Adrenal gland (tissue), 5 donors: ENCODE measurements at regions not wholly inside any gene's neighbourhood (a gene's known extent, or its start where the extent isn't known, plus 50 kb on each side); places are given as distances from the start of the nearest gene placed in this dataset.

Experiments
- POLR2A ChIP-seq, 2 donors: fragments of 450-650 bp; IDR thresholded peaks; one replicate each; pipeline ENCODE4 v1.6.1; 2017; ENCODE audit warnings: antibody characterized with exemption in 2 of 2, mild to moderate bottlenecking in 2 of 2, moderate library complexity in 1 of 2
- TF ChIP-seq, protein P1 (sequence below), 6 experiments: fragments of 450-650 bp in 4 of 6; fragments of 200-600 bp in 2 of 6; sonication (generic) in 1 of 6; IDR thresholded peaks; 1 replicate in 5 of 6; 2 replicates in 1 of 6; pipeline versions ENCODE4 v1.5.1 to v1.8.0; 2016 to 2021; ENCODE audit warnings: antibody characterized with exemption in 6 of 6, mild to moderate bottlenecking in 2 of 6, moderate library complexity in 1 of 6
- donor health status: DM: no; HTN: no; CAD: no.

- TF ChIP-seq, protein P1, sequence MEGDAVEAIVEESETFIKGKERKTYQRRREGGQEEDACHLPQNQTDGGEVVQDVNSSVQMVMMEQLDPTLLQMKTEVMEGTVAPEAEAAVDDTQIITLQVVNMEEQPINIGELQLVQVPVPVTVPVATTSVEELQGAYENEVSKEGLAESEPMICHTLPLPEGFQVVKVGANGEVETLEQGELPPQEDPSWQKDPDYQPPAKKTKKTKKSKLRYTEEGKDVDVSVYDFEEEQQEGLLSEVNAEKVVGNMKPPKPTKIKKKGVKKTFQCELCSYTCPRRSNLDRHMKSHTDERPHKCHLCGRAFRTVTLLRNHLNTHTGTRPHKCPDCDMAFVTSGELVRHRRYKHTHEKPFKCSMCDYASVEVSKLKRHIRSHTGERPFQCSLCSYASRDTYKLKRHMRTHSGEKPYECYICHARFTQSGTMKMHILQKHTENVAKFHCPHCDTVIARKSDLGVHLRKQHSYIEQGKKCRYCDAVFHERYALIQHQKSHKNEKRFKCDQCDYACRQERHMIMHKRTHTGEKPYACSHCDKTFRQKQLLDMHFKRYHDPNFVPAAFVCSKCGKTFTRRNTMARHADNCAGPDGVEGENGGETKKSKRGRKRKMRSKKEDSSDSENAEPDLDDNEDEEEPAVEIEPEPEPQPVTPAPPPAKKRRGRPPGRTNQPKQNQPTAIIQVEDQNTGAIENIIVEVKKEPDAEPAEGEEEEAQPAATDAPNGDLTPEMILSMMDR (IDR thresholded peaks at IDR 0.05) = no peak
- no peak for TF ChIP-seq POLR2A (IDR thresholded peaks at IDR 0.05)
These were observed 254.6 kb upstream of the SPRED2 start for GRCh38 chr2:65686928-65687521.
